H9 (cell line): ENCODE measurements at regions not wholly inside any gene's neighbourhood (a gene's known extent, or its start where the extent isn't known, plus 50 kb on each side); places are given as distances from the start of the nearest gene placed in this dataset.
"Not testable (repeated sequence)": the region's sequence is repeated elsewhere in the genome, so short reads cannot be mapped to it uniquely, and the experiment has no call there.

ENCODE experiments used
- DNase-seq: peaks from one replicate; pipeline ENCODE4 v3.0.0-alpha.2; 2017
- H2AFZ ChIP-seq: one replicate; pipeline ENCODE4 v1.6.1; 2013; ENCODE audit warnings: mild to moderate bottlenecking, low read length, control low read depth, moderate library complexity
- H2AK5ac ChIP-seq: 2 replicates; pipeline ENCODE4 v1.6.1; 2013; ENCODE audit warnings: low read length, control low read depth, mixed read lengths; ENCODE audit not compliant: insufficient read length
- H2BK120ac ChIP-seq: one replicate; pipeline ENCODE4 v1.6.1; 2013; ENCODE audit warnings: low read depth, mild to moderate bottlenecking, low read length, control low read depth, inconsistent platforms; ENCODE audit not compliant: poor library complexity, severe bottlenecking
- H2BK12ac ChIP-seq: 2 replicates; pipeline ENCODE4 v1.6.1; 2013; ENCODE audit warnings: low read length, control low read depth, mixed read lengths, low read depth; ENCODE audit not compliant: insufficient read length
- H2BK15ac ChIP-seq: 2 replicates; pipeline ENCODE4 v1.6.1; 2013; ENCODE audit warnings: low read depth, low read length, control low read depth
- H2BK20ac ChIP-seq: one replicate; pipeline ENCODE4 v1.6.1; 2013; ENCODE audit warnings: low read depth, mild to moderate bottlenecking, low read length, control low read depth, inconsistent platforms; ENCODE audit not compliant: poor library complexity, severe bottlenecking
- H2BK5ac ChIP-seq: 2 replicates; pipeline ENCODE4 v1.6.1; 2013; ENCODE audit warnings: low read length, control low read depth, mixed read lengths; ENCODE audit not compliant: insufficient read length
- H3K14ac ChIP-seq: 2 replicates; pipeline ENCODE4 v1.6.1; 2013; ENCODE audit warnings: low read length, control low read depth; ENCODE audit not compliant: insufficient read depth
- H3K18ac ChIP-seq: 2 replicates; pipeline ENCODE4 v1.6.1; 2013; ENCODE audit warnings: low read depth, mild to moderate bottlenecking, mixed read lengths, low read length, control low read depth; ENCODE audit not compliant: insufficient read length
- H3K23ac ChIP-seq: 2 replicates; pipeline ENCODE4 v1.6.1; 2013; ENCODE audit warnings: low read length, control low read depth, mixed read lengths, low read depth; ENCODE audit not compliant: insufficient read length
- H3K23me2 ChIP-seq: 2 replicates; pipeline ENCODE4 v1.6.1; 2013; ENCODE audit warnings: low read depth, mild to moderate bottlenecking, mixed read lengths, low read length, control low read depth; ENCODE audit not compliant: insufficient read length, poor library complexity, severe bottlenecking
- H3K27ac ChIP-seq: 2 replicates; pipeline ENCODE4 v1.5.1; 2013; ENCODE audit warnings: low read length, control low read depth, mixed read lengths, low read depth; ENCODE audit not compliant: insufficient read length
- H3K27me3 ChIP-seq: 2 replicates; pipeline ENCODE4 v1.6.1; 2013; ENCODE audit warnings: low read length, control low read depth, inconsistent platforms; ENCODE audit not compliant: insufficient read depth
- H3K4ac ChIP-seq: 2 replicates; pipeline ENCODE4 v1.6.1; 2013; ENCODE audit warnings: low read depth, mild to moderate bottlenecking, control low read depth, inconsistent platforms, low read length, moderate library complexity
- H3K4me1 ChIP-seq: 2 replicates; pipeline ENCODE4 v1.6.1; 2013; ENCODE audit warnings: low read length, control low read depth, inconsistent platforms; ENCODE audit not compliant: insufficient read depth
- H3K4me2 ChIP-seq: 2 replicates; pipeline ENCODE4 v1.6.1; 2013; ENCODE audit warnings: low read length, control low read depth, mixed read lengths; ENCODE audit not compliant: insufficient read length, insufficient read depth
- H3K56ac ChIP-seq: 2 replicates; pipeline ENCODE4 v1.6.1; 2013; ENCODE audit warnings: low read depth, mild to moderate bottlenecking, mixed read lengths, low read length, control low read depth; ENCODE audit not compliant: insufficient read length
- H3K79me1 ChIP-seq: 2 replicates; pipeline ENCODE4 v1.6.1; 2013; ENCODE audit warnings: low read depth, mild to moderate bottlenecking, moderate library complexity, low read length, control low read depth, inconsistent platforms; ENCODE audit not compliant: insufficient read depth, poor library complexity, severe bottlenecking
- H3K79me2 ChIP-seq: 2 replicates; pipeline ENCODE4 v1.6.1; 2013; ENCODE audit warnings: low read length, control low read depth, inconsistent platforms; ENCODE audit not compliant: insufficient read depth
- H3K9ac ChIP-seq: 2 replicates; pipeline ENCODE4 v1.6.1; 2013; ENCODE audit warnings: low read length, control low read depth, mixed read lengths; ENCODE audit not compliant: insufficient read length; ENCODE audit errors: extremely low read depth
- H3K9me3 ChIP-seq: one replicate; pipeline ENCODE4 v1.6.1; 2013; ENCODE audit warnings: low read depth, low read length, inconsistent platforms; ENCODE audit not compliant: control insufficient read depth
- H3T11ph ChIP-seq: one replicate; pipeline ENCODE4 v1.6.1; 2013; ENCODE audit warnings: mild to moderate bottlenecking, low read length, control low read depth, inconsistent platforms
- H4K20me1 ChIP-seq: one replicate; pipeline ENCODE4 v1.6.1; 2013; ENCODE audit not compliant: control insufficient read depth, insufficient read length, insufficient read depth
- H4K5ac ChIP-seq: 2 replicates; pipeline ENCODE4 v1.6.1; 2013; ENCODE audit warnings: low read depth, mild to moderate bottlenecking, mixed read lengths, low read length, control low read depth; ENCODE audit not compliant: insufficient read length
- H4K8ac ChIP-seq: replicated peaks from 2 replicates; pipeline ENCODE4 v1.6.1; 2013; ENCODE audit warnings: low read length, control low read depth, mixed read lengths, low read depth; ENCODE audit not compliant: insufficient read length
- H4K91ac ChIP-seq: 2 replicates; pipeline ENCODE4 v1.6.1; 2013; ENCODE audit warnings: low read depth, mild to moderate bottlenecking, moderate library complexity, mixed read lengths, low read length, control low read depth; ENCODE audit not compliant: insufficient read length
- H3K27ac Mint-ChIP-seq, 3 experiments: 2 replicates in 2 of 3; 3 replicates in 1 of 3; pipeline ENCODE4 v1.8.0; 2020 to 2021; ENCODE audit warnings: mixed read lengths in 3 of 3, mild to moderate bottlenecking in 1 of 3, moderate library complexity in 1 of 3
- H3K27me3 Mint-ChIP-seq: 2 replicates; pipeline ENCODE4 v1.8.0; 2021; ENCODE audit warnings: low read depth, mild to moderate bottlenecking, moderate library complexity, mixed read lengths
- H3K36me3 Mint-ChIP-seq, 3 experiments: 2 replicates in 2 of 3; 3 replicates in 1 of 3; pipeline ENCODE4 v1.8.0; 2020 to 2021; ENCODE audit warnings: low read depth in 3 of 3, mixed read lengths in 3 of 3; ENCODE audit not compliant: insufficient read depth in 1 of 3
- H3K4me1 Mint-ChIP-seq, 2 experiments: 2 replicates each; pipeline ENCODE4 v1.8.0; 2020; ENCODE audit warnings: mixed read lengths in 2 of 2
- H3K4me3 Mint-ChIP-seq, 2 experiments: 2 replicates in 1 of 2; 3 replicates in 1 of 2; pipeline ENCODE4 v1.8.0; 2020 to 2021; ENCODE audit warnings: mild to moderate bottlenecking in 2 of 2, mixed read lengths in 2 of 2, moderate library complexity in 1 of 2
- H3K9me3 Mint-ChIP-seq, 2 experiments: 2 replicates in 1 of 2; 3 replicates in 1 of 2; pipeline ENCODE4 v1.8.0; 2020; ENCODE audit warnings: mild to moderate bottlenecking in 2 of 2, mixed read lengths in 2 of 2, moderate library complexity in 1 of 2
- WGBS: extraction: QIAGEN DNeasy Blood & Tissue Kit; methylation state at CpG from one replicate; pipeline ENCODE4 v1.1.7; 2013; ENCODE audit warnings: missing lambda C conversion rate, low lambda C conversion rate, mixed read lengths; ENCODE audit not compliant: insufficient read length; ENCODE audit errors: extremely low coverage; 5-methylcytosine and 5-hydroxymethylcytosine counted together
- TF ChIP-seq, protein P1 (sequence below): fragments of 200-600 bp; sonication (generic); conservative IDR thresholded peaks from 3 replicates; pipeline ENCODE4 v1.8.0; 2021; ENCODE audit warnings: antibody characterized with exemption, mild to moderate bottlenecking

- no peak for DNase-seq
- Histone ChIP-seq H3K23ac (no peak overlapping the region), H4K20me1 (no peaks in the 10 kb centered on the region), H3K56ac (no peak overlapping the region), H3K9ac (no peak overlapping the region), H3K4me2 (no peak overlapping the region), H3T11ph (no peak overlapping the region), H3K23me2 (no peaks in the 10 kb centered on the region), H2BK15ac (no peak overlapping the region), H2AFZ (no peak overlapping the region), H3K27ac (no peak overlapping the region), H4K5ac (no peak overlapping the region), H3K27me3 (no peaks in the 10 kb centered on the region), H3K4me1 (no peaks in the 10 kb centered on the region), H3K9me3 (no peaks in the 10 kb centered on the region), H3K14ac (no peak overlapping the region), H2BK5ac (no peak overlapping the region), H3K4ac (no peak overlapping the region), H3K79me1 (no peaks in the 10 kb centered on the region), H3K79me2 (no peaks in the 10 kb centered on the region), H2BK120ac (no peak overlapping the region), H2AK5ac (no peak overlapping the region), H2BK20ac (no peak overlapping the region), H4K91ac (no peak overlapping the region), H3K18ac (no peak overlapping the region), H2BK12ac (no peak overlapping the region), H4K8ac (no peak overlapping the region)
- Mint-ChIP-seq H3K36me3 (no peaks in the 10 kb centered on the region), H3K27me3 (no peaks in the 10 kb centered on the region), H3K9me3 (no peaks in the 10 kb centered on the region; a peak in 1 of 5 replicates), H3K4me1 (no peaks in the 10 kb centered on the region), H3K4me3 (no peak overlapping the region), H3K27ac (no peak overlapping the region; a peak in 1 of 7 replicates)
- TF ChIP-seq, protein P1, sequence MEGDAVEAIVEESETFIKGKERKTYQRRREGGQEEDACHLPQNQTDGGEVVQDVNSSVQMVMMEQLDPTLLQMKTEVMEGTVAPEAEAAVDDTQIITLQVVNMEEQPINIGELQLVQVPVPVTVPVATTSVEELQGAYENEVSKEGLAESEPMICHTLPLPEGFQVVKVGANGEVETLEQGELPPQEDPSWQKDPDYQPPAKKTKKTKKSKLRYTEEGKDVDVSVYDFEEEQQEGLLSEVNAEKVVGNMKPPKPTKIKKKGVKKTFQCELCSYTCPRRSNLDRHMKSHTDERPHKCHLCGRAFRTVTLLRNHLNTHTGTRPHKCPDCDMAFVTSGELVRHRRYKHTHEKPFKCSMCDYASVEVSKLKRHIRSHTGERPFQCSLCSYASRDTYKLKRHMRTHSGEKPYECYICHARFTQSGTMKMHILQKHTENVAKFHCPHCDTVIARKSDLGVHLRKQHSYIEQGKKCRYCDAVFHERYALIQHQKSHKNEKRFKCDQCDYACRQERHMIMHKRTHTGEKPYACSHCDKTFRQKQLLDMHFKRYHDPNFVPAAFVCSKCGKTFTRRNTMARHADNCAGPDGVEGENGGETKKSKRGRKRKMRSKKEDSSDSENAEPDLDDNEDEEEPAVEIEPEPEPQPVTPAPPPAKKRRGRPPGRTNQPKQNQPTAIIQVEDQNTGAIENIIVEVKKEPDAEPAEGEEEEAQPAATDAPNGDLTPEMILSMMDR: no peak
- no CpG with 5 or more reads among the region's 6 CpGs for WGBS
Observed at GRCh38 chr14:98223106-98223505, 1048.9 kb downstream of the BCL11B start.

- not testable (repeated sequence) for H3K56ac ChIP-seq, H3K4me2 ChIP-seq, H3K27ac ChIP-seq, H3T11ph ChIP-seq, H3K23ac ChIP-seq, H3K14ac ChIP-seq, H3K9me3 ChIP-seq, H3K4me1 Mint-ChIP-seq, H2BK12ac ChIP-seq, H2BK120ac ChIP-seq, H3K9me3 Mint-ChIP-seq, H2AK5ac ChIP-seq, H2BK20ac ChIP-seq, DNase-seq, H4K20me1 ChIP-seq, H3K79me2 ChIP-seq, H3K9ac ChIP-seq, H4K5ac ChIP-seq, H3K27me3 Mint-ChIP-seq, H3K79me1 ChIP-seq, H3K27me3 ChIP-seq, H4K91ac ChIP-seq, H3K18ac ChIP-seq, H3K4me3 Mint-ChIP-seq, H3K36me3 Mint-ChIP-seq, H3K4ac ChIP-seq, H3K27ac Mint-ChIP-seq, H2AFZ ChIP-seq, H2BK5ac ChIP-seq, H3K23me2 ChIP-seq, H3K4me1 ChIP-seq, H4K8ac ChIP-seq, H2BK15ac ChIP-seq
- WGBS: no CpG with 5 or more reads among the region's 4 CpGs
Observed at GRCh38 chr14:98223710-98224109, 1048.3 kb downstream of the BCL11B start.
